Upper lobe of left lung (tissue), 4 donors: ENCODE measurements at regions not wholly inside any gene's neighbourhood (a gene's known extent, or its start where the extent isn't known, plus 50 kb on each side); places are given as distances from the start of the nearest gene placed in this dataset.

Source experiments
- EP300 ChIP-seq, 4 donors: sonication (generic); formaldehyde crosslinking; IDR thresholded peaks; one replicate each; pipeline ENCODE4 v1.5.1; 2017; ENCODE audit warnings: antibody characterized with exemption in 4 of 4, control low read depth in 2 of 4
- POLR2A ChIP-seq, 4 donors: fragments of 450-650 bp; IDR thresholded peaks; one replicate each; pipeline ENCODE4 v1.5.1; 2016 to 2017; ENCODE audit warnings: antibody characterized with exemption in 4 of 4, mild to moderate bottlenecking in 2 of 4
- POLR2AphosphoS5 ChIP-seq, 2 donors: sonication (generic); formaldehyde crosslinking; IDR thresholded peaks; one replicate each; pipeline ENCODE4 v1.5.1; 2017; ENCODE audit warnings: antibody characterized with exemption in 2 of 2
- TF ChIP-seq, protein P1 (sequence below), 6 experiments: fragments of 450-650 bp in 4 of 6; fragments of 200-600 bp in 2 of 6; sonication (generic) in 2 of 6; IDR thresholded peaks; one replicate each; pipeline ENCODE4 v1.5.1; 2016 to 2019; ENCODE audit warnings: antibody characterized with exemption in 6 of 6

DNA sequence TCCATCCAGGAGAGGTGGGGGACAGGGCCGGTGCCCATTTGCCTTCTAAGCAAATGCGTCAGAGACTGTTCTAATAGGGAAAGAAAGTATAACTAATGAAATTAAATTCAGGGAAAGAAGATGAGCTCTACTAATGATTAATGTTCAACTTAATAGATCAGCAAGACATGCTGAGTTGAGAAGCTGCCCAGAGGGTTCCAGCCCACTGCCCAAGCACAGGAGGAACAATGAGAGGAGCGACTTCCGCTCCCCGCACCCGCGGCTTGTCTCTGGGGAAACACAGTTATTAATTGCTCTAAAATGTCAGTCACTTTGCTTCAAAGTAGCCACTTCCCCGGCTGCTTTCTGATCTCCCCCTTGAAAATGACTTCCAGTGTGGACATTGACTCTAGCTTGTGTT, 331.3 kb downstream of the UQCRFS1 start:
- no peak for TF ChIP-seq EP300 (IDR thresholded peaks at IDR 0.05)
- TF ChIP-seq, protein P1, sequence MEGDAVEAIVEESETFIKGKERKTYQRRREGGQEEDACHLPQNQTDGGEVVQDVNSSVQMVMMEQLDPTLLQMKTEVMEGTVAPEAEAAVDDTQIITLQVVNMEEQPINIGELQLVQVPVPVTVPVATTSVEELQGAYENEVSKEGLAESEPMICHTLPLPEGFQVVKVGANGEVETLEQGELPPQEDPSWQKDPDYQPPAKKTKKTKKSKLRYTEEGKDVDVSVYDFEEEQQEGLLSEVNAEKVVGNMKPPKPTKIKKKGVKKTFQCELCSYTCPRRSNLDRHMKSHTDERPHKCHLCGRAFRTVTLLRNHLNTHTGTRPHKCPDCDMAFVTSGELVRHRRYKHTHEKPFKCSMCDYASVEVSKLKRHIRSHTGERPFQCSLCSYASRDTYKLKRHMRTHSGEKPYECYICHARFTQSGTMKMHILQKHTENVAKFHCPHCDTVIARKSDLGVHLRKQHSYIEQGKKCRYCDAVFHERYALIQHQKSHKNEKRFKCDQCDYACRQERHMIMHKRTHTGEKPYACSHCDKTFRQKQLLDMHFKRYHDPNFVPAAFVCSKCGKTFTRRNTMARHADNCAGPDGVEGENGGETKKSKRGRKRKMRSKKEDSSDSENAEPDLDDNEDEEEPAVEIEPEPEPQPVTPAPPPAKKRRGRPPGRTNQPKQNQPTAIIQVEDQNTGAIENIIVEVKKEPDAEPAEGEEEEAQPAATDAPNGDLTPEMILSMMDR (IDR thresholded peaks at IDR 0.05), result no peak
- no peak for TF ChIP-seq POLR2A (IDR thresholded peaks at IDR 0.05)
- no peak for TF ChIP-seq POLR2AphosphoS5 (IDR thresholded peaks at IDR 0.05)
